Activated CD8-positive, alpha-beta memory T cell treated with anti-CD3 and anti-CD28 coated beads, Interleukin-2, amount 10 ng/mL, durations not matched to agents 7 days and 5 days (primary cell): ENCODE measurements at regions not wholly inside any gene's neighbourhood (a gene's known extent, or its start where the extent isn't known, plus 50 kb on each side); places are given as distances from the start of the nearest gene placed in this dataset.
A peak's percentile ranks its signal among the peaks of the same experiment; 100 is the strongest.

ENCODE experiments used
- ATAC-seq: fragments of 150-1000 bp; cut with Tn5 transposase; one replicate; pipeline ENCODE4 v1.10.0; 2021; ENCODE audit warnings: moderate library complexity
- CTCF ChIA-PET: fragments of 350-600 bp; sonication (Branson Sonifier 250); formaldehyde crosslinking; loops from one replicate; lab custom pipeline; 2021; ENCODE audit warnings: antibody characterized with exemption; lab: Charles Lee
- DNase-seq: peaks from one replicate; pipeline ENCODE4 v3.0.0-alpha.2; 2020
- H3K27ac Mint-ChIP-seq: one replicate; pipeline ENCODE4 v1.8.0; 2021; ENCODE audit warnings: mild to moderate bottlenecking, mixed read lengths
- H3K27me3 Mint-ChIP-seq: one replicate; pipeline ENCODE4 v1.8.0; 2021; ENCODE audit warnings: mixed read lengths
- H3K36me3 Mint-ChIP-seq: one replicate; pipeline ENCODE4 v1.8.0; 2021; ENCODE audit warnings: mild to moderate bottlenecking, mixed read lengths
- H3K4me1 Mint-ChIP-seq: one replicate; pipeline ENCODE4 v1.8.0; 2021; ENCODE audit warnings: mixed read lengths
- H3K4me3 Mint-ChIP-seq: one replicate; pipeline ENCODE4 v1.8.0; 2021; ENCODE audit warnings: mild to moderate bottlenecking, moderate library complexity, mixed read lengths
- H3K9me3 Mint-ChIP-seq: one replicate; pipeline ENCODE4 v1.8.0; 2022; ENCODE audit warnings: low read depth, mixed read lengths

GRCh38 chr18:44518666-44519065 is 162.0 kb upstream of the SETBP1 start:
- no peak for DNase-seq
- CTCF ChIA-PET, result no interaction called here

DNA sequence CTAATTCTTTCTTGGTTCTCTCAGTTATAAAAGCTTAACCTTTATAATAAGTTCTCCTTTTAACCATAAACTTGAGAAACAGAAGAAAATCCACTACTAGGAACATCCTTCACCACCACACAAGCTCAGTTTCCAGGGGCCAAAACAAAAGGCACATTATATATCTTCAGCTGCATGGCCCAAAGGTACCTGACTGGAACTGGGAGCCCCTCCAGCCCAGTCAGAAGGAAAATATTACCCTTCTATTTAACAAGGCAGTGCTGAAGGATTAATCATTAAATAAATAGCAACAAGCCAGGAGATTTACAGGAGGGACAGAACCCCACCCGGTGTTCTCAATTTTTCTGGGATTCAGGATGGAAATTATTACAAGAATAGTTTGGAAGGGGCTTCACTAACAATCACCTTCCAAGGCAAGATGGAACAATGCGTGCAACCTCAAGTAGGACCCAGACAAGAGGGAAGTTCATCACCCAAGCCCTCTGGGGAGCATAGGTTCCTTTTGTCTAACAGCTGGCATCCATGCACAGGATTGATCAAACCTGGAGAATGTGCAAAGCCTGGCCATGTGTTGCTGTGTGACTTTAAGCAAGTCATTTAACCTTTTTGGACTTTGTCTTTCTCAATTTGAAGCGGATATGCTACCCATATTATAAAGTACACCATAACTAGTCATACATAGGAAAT is 159.6 kb upstream of the SETBP1 start:
- CTCF ChIA-PET, result no interaction called here
- no peaks in the 10 kb centered on the region for H3K4me1 Mint-ChIP-seq
- no peaks in the 10 kb centered on the region for H3K27me3 Mint-ChIP-seq
- peaks cover 4% of the 10 kb centered on the region for H3K9me3 Mint-ChIP-seq
- ATAC-seq (no peak), DNase-seq (no peak)
- no peak overlapping the region for H3K4me3 Mint-ChIP-seq
- H3K36me3 Mint-ChIP-seq, result no peaks in the 10 kb centered on the region
- no peak overlapping the region for H3K27ac Mint-ChIP-seq

More at GRCh38 chr18:44518666-44519065, 162.0 kb upstream of the SETBP1 start:
- Mint-ChIP-seq H3K4me1 (peaks cover 10% of the 10 kb centered on the region), H3K4me3 (no peak overlapping the region), H3K9me3 (peaks cover 4% of the 10 kb centered on the region), H3K36me3 (no peaks in the 10 kb centered on the region), H3K27ac (no peak overlapping the region), H3K27me3 (no peaks in the 10 kb centered on the region)
- no peak for ATAC-seq

DNA sequence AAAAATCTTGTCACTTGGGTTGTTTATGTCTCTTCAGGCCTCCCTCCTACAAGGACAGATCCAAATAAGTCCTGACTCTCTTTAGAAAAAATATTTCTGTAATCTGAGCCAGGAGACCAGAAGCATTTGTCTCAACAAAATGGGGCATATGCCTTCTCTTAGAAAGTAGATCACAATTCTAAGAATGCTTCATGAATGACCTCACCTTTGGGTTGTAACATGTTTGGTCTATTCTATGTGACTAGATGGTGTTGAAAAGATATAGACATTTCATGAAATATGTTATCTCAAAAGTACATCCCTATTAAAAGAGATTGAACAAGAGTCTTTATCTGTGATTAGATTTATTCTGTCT is 159.0 kb upstream of the SETBP1 start:
- Mint-ChIP-seq H3K4me1 (peaks cover 2% of the 10 kb centered on the region), H3K36me3 (no peaks in the 10 kb centered on the region), H3K27me3 (no peaks in the 10 kb centered on the region), H3K4me3 (no peak overlapping the region), H3K27ac (no peak overlapping the region), H3K9me3 (peaks cover 4% of the 10 kb centered on the region)
- no peak for ATAC-seq
- DNase-seq, result no peak
- CTCF ChIA-PET, result no interaction called here

GRCh38 chr18:44526705-44527415 is 153.8 kb upstream of the SETBP1 start:
- Mint-ChIP-seq H3K4me1 (peaks cover 10% of the 10 kb centered on the region), H3K27me3 (peaks cover 15% of the 10 kb centered on the region), H3K36me3 (no peaks in the 10 kb centered on the region), H3K9me3 (peaks cover 4% of the 10 kb centered on the region), H3K4me3 (no peak overlapping the region), H3K27ac (no peak overlapping the region)
- CTCF ChIA-PET, result no interaction called here
- no peak for DNase-seq
- no peak for ATAC-seq

GRCh38 chr18:44533071-44533470 is 147.6 kb upstream of the SETBP1 start:
- CTCF ChIA-PET, result no interaction called here
- H3K27ac Mint-ChIP-seq, result no peak overlapping the region

DNA sequence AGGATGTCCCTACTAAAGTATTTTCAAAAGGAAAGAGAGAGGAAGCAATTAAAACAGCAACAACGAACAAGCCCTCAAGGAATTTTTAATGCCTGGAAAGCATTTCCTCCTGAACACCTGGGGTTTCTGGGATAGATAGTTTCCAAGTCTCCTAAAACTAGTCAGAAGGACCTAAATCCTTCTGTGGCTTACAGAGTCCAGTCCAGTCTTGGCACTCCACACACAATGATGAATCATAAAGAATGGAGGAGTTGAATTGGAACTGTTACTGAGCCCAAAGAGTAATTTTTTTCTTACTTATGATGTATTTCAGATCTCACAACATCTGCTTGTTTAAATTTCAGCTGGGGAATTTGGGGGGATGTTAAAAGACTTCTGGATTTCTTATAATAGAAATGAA is 144.6 kb upstream of the SETBP1 start:
- Mint-ChIP-seq H3K9me3 (no peaks in the 10 kb centered on the region), H3K4me3 (no peak overlapping the region), H3K27me3 (peaks cover 9% of the 10 kb centered on the region), H3K27ac (no peak overlapping the region), H3K36me3 (no peaks in the 10 kb centered on the region), H3K4me1 (no peaks in the 10 kb centered on the region)
- no peak for ATAC-seq
- CTCF ChIA-PET, result no interaction called here
- no peak for DNase-seq

More at GRCh38 chr18:44533071-44533470, 147.6 kb upstream of the SETBP1 start:
- Mint-ChIP-seq H3K27me3 (peaks cover 15% of the 10 kb centered on the region), H3K36me3 (no peaks in the 10 kb centered on the region), H3K9me3 (no peaks in the 10 kb centered on the region), H3K4me1 (no peaks in the 10 kb centered on the region), H3K4me3 (no peak overlapping the region)
- ATAC-seq, result no peak
- DNase-seq, result no peak

- Mint-ChIP-seq H3K4me3 (no peak overlapping the region), H3K9me3 (no peaks in the 10 kb centered on the region), H3K27ac (no peak overlapping the region), H3K36me3 (no peaks in the 10 kb centered on the region), H3K27me3 (peaks cover 9% of the 10 kb centered on the region), H3K4me1 (no peaks in the 10 kb centered on the region)
- CTCF ChIA-PET, result no interaction called here
- no peak for ATAC-seq
- DNase-seq, result no peak
Measured at GRCh38 chr18:44536619-44537018, 144.1 kb upstream of the SETBP1 start.

DNA sequence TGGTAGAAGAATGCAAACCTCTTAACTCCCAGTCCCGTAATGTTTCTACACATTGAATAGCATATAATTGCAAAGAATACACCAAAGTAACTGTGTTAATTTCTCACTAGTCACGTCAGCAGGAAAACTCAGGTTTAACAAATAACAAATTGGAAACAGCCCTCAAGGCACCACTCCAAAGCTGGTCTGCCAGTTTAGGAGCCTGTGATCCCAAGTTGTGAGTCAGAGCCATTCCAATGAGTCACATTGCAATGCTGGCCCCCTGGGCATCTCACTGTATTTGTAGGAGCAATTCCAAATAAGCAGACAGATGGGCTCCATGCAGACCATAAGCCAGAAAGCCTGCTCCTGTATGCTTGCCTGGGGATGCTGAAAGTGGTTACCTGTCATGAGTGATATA is 143.2 kb upstream of the SETBP1 start:
- no peak for DNase-seq
- H3K27ac Mint-ChIP-seq, result no peak overlapping the region
- H3K27me3 Mint-ChIP-seq, result peaks cover 9% of the 10 kb centered on the region
- no peaks in the 10 kb centered on the region for H3K4me1 Mint-ChIP-seq
- H3K36me3 Mint-ChIP-seq, result no peaks in the 10 kb centered on the region
- no peak overlapping the region for H3K4me3 Mint-ChIP-seq
- CTCF ChIA-PET, result no interaction called here
- H3K9me3 Mint-ChIP-seq, result no peaks in the 10 kb centered on the region
- ATAC-seq, result no peak

- no peaks in the 10 kb centered on the region for H3K36me3 Mint-ChIP-seq
- H3K4me3 Mint-ChIP-seq, result no peak overlapping the region
- CTCF ChIA-PET, result no interaction called here
- H3K27ac Mint-ChIP-seq, result no peak overlapping the region
- no peaks in the 10 kb centered on the region for H3K4me1 Mint-ChIP-seq
- H3K27me3 Mint-ChIP-seq, result peaks cover 8% of the 10 kb centered on the region
- no peak for DNase-seq
- ATAC-seq, result no peak
- H3K9me3 Mint-ChIP-seq, result no peaks in the 10 kb centered on the region
Measured at GRCh38 chr18:44539926-44540325, 140.8 kb upstream of the SETBP1 start.

- CTCF ChIA-PET, result no interaction called here
- no peak overlapping the region for H3K27ac Mint-ChIP-seq
- no peak for ATAC-seq
- H3K27me3 Mint-ChIP-seq, result peaks cover 7% of the 10 kb centered on the region
- H3K36me3 Mint-ChIP-seq, result no peaks in the 10 kb centered on the region
- no peak for DNase-seq
- no peak overlapping the region for H3K4me3 Mint-ChIP-seq
- H3K4me1 Mint-ChIP-seq, result no peaks in the 10 kb centered on the region
- H3K9me3 Mint-ChIP-seq, result no peaks in the 10 kb centered on the region
Measured at GRCh38 chr18:44541159-44541558, 139.5 kb upstream of the SETBP1 start.

- DNase-seq, result no peak
- CTCF ChIA-PET, result no interaction called here
- Mint-ChIP-seq H3K36me3 (no peaks in the 10 kb centered on the region), H3K27me3 (peaks cover 7% of the 10 kb centered on the region), H3K9me3 (no peaks in the 10 kb centered on the region), H3K4me3 (no peak overlapping the region), H3K27ac (no peak overlapping the region), H3K4me1 (no peaks in the 10 kb centered on the region)
- no peak for ATAC-seq
Measured at GRCh38 chr18:44541781-44542180, 138.9 kb upstream of the SETBP1 start.

DNA sequence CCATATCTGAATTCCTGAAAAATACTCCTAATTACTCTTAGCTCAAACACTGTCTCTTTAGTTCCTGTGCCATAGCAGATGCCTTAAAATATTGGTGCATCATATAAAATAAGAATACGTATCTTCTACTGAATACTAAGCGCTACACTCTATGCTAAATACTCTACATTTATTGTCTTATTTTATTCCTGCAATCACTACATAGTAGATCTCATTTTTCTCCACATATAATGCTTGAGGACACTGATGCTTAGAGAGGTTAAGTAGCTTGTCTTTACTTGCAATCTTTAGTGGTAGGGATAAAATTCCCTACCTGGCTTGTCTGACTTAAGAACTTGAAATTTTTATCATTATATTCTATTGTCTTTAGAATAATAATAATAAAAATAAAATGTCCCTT is 137.3 kb upstream of the SETBP1 start:
- CTCF ChIA-PET, result no interaction called here

DNA sequence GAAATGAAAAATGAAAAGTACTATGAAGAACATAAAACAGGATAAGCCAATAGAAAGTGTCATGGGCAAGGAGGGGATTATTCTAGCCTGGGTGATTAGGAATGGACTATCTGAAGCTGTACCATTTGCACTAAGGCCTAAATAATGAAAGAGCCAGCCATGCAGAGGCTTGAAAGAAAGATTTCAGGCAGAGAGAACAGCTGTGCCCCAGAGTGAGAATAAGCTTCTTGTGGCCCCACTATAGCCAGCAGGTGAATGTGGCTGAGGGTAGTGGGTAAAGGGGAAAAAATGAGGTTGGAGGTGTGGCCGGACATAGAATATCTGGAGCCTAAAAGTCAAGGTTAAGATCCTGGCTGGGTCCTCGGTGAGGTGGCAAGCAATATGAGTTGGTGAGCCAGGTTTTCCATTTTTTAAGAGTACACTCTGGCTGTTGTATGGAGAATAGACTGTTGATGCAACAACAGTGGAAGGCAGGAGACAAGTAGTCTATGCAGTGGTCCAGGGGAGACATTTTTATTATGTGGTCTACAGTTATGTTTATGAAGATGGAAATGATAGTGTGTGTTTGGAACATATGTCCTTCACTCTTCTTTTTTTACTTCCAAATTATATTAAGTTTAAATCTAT is 135.2 kb upstream of the SETBP1 start:
- no peaks in the 10 kb centered on the region for H3K36me3 Mint-ChIP-seq
- no peak overlapping the region for H3K4me3 Mint-ChIP-seq
- peak; percentile 45 for ATAC-seq
- H3K9me3 Mint-ChIP-seq, result no peaks in the 10 kb centered on the region
- H3K27ac Mint-ChIP-seq, result no peak overlapping the region
- peaks cover 4% of the 10 kb centered on the region for H3K27me3 Mint-ChIP-seq
- no peak for DNase-seq
- CTCF ChIA-PET, result no interaction called here
- H3K4me1 Mint-ChIP-seq, result peaks cover 4% of the 10 kb centered on the region

More for the DNA sequence above, 137.3 kb upstream of the SETBP1 start:
- DNase-seq (no peak), ATAC-seq (no peak)
- H3K36me3 Mint-ChIP-seq, result no peaks in the 10 kb centered on the region
- no peak overlapping the region for H3K4me3 Mint-ChIP-seq
- no peaks in the 10 kb centered on the region for H3K9me3 Mint-ChIP-seq
- H3K4me1 Mint-ChIP-seq, result peaks cover under 1% of the 10 kb centered on the region
- no peak overlapping the region for H3K27ac Mint-ChIP-seq
- peaks cover 4% of the 10 kb centered on the region for H3K27me3 Mint-ChIP-seq

DNA sequence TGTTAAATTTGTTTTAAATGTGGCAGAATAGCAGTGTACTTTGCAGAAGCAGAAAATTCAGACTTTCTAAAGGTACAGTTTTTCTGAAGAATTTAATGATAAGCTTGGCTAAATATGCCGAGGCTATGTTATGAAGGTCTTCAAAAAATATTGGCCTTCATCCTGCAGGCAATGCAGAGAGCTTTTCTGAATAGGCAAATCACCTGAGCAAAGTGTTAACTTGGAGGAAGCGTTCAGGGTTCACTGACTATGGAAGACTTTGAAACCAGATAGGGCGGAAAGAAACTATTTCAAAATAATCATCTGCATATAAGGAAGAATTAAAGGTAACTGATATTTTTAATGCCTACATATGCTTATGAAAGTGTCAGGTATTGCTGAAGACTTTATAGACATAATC is 133.7 kb upstream of the SETBP1 start:
- peaks cover 4% of the 10 kb centered on the region for H3K4me1 Mint-ChIP-seq
- CTCF ChIA-PET, result interaction anchor here (0.7 kb wide), 1 partner anchor 48 kb away, joined by 3 read pairs; no protein-coding TSS in a partner anchor
- H3K4me3 Mint-ChIP-seq, result no peak overlapping the region
- H3K27ac Mint-ChIP-seq, result no peak overlapping the region
- no peaks in the 10 kb centered on the region for H3K9me3 Mint-ChIP-seq
- H3K27me3 Mint-ChIP-seq, result peaks cover 4% of the 10 kb centered on the region
- no peak for ATAC-seq
- H3K36me3 Mint-ChIP-seq, result no peaks in the 10 kb centered on the region
- DNase-seq, result no peak
